Left lobe of liver (tissue), 2 donors: ENCODE measurements at regions not wholly inside any gene's neighbourhood (a gene's known extent, or its start where the extent isn't known, plus 50 kb on each side); places are given as distances from the start of the nearest gene placed in this dataset.
"Not testable (repeated sequence)": the region's sequence is repeated elsewhere in the genome, so short reads cannot be mapped to it uniquely, and the experiment has no call there.

Source experiments
- ATAC-seq: fragments of 200-7000 bp; cut with Tn5 transposase; one replicate; pipeline ENCODE4 v1.9.1; 2020; ENCODE audit warnings: mild to moderate bottlenecking, moderate library complexity
- DNase-seq: peaks from one replicate; pipeline ENCODE4 v3.0.0-alpha.2; 2020; ENCODE audit warnings: low spot score
- donor health status: DM: no; HTN: no; CAD: no; lungs with moderate emphysema.
- donor health status: DM: no; HTN: yes; CAD: no.

GRCh38 chr13:70208968-70209367 lies 100.7 kb upstream of the KLHL1 start:
- not testable (repeated sequence) for DNase-seq, ATAC-seq

DNA sequence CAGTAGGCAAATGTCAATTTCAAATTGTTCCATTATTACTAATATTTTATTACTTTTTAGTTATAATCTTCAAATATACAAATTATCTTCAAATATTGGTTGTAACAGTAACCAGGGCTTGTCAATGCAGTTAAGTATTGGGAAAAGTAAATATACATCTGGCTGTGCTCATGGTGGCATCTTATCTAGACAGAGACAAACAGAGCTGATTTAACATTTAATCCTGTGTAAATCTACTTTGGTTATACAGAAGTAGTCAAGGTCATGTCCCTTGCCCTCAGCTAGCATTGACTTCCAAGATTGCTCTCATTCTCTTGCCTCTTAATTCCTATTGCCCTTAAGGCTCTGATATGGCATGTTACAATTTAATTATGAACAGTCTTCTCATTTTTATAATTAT lies 98.4 kb upstream of the KLHL1 start:
- ATAC-seq = no peak
- DNase-seq = no peak

DNA sequence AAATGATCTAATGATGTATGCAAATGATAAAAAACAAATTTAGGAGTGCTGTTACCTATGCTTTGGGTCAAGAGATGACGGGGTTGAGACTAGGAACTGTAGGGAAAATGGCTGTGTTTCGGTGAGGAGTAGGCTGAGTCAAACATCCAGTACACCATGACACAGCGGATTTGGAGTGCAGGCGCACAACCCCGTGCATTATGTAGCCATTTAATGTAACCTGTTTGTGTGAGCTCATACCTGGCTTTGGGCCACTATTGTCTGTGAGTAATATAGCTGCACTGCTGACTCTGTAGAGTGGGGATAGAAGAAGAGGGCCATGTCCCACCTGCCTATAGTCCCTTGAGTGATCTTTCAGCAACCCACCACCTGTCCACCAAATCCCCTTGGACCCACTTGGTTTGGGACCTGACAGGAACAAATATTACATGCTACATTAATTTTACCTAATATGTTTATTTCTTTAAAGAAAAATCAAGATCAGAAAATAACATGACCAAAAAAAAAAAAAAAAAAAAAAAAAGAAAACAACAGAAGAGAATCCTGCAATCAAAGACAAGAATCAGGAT lies 95.5 kb upstream of the KLHL1 start:
- no peak for ATAC-seq
- DNase-seq = no peak

- DNase-seq (no peak), ATAC-seq (no peak)
Observed at GRCh38 chr13:70191034-70191433, 82.8 kb upstream of the KLHL1 start.

- no peak for DNase-seq
- ATAC-seq = no peak
Observed at GRCh38 chr13:70189981-70190380, 81.7 kb upstream of the KLHL1 start.

DNA sequence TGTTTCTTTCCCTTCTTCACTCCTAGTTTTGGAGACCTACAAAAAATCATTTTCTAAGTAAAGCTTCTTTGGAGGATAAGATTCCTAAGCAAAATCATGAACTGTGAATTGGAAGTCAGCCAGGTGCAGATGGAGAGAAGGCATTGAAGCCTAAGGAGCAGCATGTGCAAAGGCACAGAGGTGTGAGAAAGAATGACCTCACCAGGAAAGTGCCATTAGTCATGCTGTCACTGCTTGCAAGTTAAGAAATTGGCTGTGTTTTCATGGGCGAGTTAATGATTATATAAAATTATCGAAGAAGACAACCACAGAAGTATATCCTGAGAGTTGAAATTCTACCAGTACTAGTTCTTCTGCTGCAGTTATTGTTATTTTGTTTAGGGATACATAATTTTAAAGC lies 80.3 kb upstream of the KLHL1 start:
- DNase-seq = no peak

GRCh38 chr13:70183041-70183440 lies 74.8 kb upstream of the KLHL1 start:
- ATAC-seq (no peak), DNase-seq (no peak)

More for the DNA sequence above, 80.3 kb upstream of the KLHL1 start:
- no peak for ATAC-seq
